Stimulated activated CD8-positive, alpha-beta memory T cell treated with anti-CD3 and anti-CD28 coated beads, Interleukin-12 subunit alpha, Interleukin-12 subunit beta, amount 100 ng/mL, for 4 hours (primary cell): ENCODE measurements at regions not wholly inside any gene's neighbourhood (a gene's known extent, or its start where the extent isn't known, plus 50 kb on each side); places are given as distances from the start of the nearest gene placed in this dataset.

Experiments
- DNase-seq: peaks from one replicate; pipeline ENCODE4 v3.0.0-alpha.2; 2020; ENCODE audit warnings: low read depth

GRCh38 chr17:79521225-79521624 is 89.6 kb downstream of the RBFOX3 start:
- no peak for DNase-seq

- no peak for DNase-seq
Measured at GRCh38 chr17:79520167-79521165, 90.4 kb downstream of the RBFOX3 start.

DNA sequence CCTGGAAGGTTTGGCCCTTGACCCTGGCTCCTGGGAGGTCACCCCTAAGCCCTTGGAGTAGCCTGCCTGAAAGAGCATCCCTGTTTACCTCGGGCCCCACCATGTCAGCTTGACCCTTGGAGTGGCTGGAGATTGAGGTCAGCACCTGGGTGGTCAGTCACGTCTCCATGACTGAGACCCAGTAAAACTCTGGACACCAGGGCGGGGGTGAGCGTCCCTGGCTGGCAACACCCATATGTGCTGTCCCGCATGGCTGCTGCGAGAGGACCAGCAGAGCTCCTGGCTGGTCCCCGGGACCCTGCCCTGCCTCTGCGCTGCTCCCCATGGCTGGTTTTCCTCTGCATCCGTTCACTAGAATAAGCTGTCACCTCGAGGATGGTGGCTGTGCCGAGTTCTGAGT is 91.2 kb downstream of the RBFOX3 start:
- no peak for DNase-seq

- no peak for DNase-seq
Measured at GRCh38 chr17:79518585-79519523, 92.0 kb downstream of the RBFOX3 start.

GRCh38 chr17:79517827-79518584 is 92.8 kb downstream of the RBFOX3 start:
- no peak for DNase-seq

- DNase-seq: no peak
Measured at GRCh38 chr17:79515646-79516571, 94.9 kb downstream of the RBFOX3 start.

- no peak for DNase-seq
Measured at GRCh38 chr17:79515110-79515509, 95.7 kb downstream of the RBFOX3 start.

DNA sequence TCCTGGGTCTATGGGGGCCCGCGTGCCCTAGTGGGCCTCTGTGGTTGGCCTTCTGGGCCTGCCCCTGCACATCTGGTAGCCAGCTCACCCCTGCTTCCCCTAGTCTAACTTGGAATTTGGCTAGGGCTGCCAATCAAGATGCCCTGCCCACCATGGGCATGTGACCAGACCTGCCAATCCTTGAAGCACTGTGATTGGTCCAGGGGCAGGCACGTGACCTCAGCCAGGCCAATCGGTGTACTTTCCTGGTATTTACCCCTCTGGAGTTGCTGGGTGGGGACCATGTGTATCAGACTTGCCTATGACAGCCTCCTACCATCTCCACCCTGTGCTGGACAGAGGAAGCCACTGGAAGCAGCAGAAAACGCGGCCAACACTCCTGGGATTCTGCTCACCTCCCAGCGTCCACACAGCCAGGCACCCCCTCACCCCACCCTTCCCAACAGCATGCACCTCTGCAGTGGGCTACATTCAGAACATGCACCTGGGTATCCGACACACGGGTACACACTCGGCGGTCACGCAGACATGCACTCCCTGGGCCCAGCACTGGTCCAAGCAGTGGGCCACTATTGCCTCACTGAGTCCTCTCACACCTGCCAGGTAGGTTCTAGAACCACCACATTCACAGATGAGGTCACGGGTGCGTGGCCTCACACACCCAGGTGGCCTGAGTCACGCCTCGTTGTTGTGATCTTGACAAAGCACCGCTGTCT is 96.9 kb downstream of the RBFOX3 start:
- no peak for DNase-seq

DNA sequence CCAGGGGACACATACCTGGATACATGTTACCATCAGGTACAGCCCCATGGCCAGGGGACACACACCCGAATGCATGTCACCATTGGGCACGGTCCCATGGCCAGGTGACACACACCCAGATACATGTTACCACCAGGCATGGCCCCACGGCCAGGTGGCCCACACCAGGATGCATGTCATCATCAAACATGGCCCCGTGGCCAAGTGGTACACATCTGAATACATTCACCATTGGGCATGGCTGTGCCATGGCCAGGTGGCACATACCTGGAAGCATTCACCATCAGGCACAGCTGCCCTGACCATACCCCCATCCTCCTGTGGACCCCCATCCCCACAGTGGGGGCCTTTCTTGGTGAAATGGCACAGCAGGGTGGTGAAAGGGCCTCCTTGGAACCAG is 97.6 kb downstream of the RBFOX3 start:
- no peak for DNase-seq

- no peak for DNase-seq
Measured at GRCh38 chr17:79511471-79511870, 99.4 kb downstream of the RBFOX3 start.

- DNase-seq: no peak
Measured at GRCh38 chr17:79510071-79510470, 100.8 kb downstream of the RBFOX3 start.

- DNase-seq: no peak
Measured at GRCh38 chr17:79509490-79509889, 101.4 kb downstream of the RBFOX3 start.

GRCh38 chr17:79509008-79509407 is 101.8 kb downstream of the RBFOX3 start:
- no peak for DNase-seq

DNA sequence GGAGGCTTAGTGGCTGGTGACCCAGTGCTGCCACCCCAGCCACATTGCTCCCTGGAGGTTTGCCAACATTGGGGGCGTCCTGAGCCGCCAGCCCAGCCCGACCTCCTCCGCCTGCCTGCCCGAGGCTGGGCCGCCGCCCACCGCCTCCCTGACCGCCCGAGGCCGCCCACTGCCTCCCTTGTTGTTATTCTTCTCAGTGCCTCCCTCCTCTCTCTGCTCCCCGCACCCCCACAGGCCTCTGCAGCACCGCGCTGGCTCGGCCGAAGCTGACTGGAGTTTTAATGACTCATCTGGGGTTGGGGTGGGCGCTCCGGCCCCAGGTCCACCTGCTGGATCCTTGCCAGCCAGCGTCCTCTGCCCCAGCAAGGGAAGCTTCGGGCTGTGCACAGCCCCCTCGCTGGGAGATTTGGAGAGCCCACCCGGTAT is 102.5 kb downstream of the RBFOX3 start:
- DNase-seq: no peak

GRCh38 chr17:79506955-79507354 is 103.9 kb downstream of the RBFOX3 start:
- DNase-seq: no peak

DNA sequence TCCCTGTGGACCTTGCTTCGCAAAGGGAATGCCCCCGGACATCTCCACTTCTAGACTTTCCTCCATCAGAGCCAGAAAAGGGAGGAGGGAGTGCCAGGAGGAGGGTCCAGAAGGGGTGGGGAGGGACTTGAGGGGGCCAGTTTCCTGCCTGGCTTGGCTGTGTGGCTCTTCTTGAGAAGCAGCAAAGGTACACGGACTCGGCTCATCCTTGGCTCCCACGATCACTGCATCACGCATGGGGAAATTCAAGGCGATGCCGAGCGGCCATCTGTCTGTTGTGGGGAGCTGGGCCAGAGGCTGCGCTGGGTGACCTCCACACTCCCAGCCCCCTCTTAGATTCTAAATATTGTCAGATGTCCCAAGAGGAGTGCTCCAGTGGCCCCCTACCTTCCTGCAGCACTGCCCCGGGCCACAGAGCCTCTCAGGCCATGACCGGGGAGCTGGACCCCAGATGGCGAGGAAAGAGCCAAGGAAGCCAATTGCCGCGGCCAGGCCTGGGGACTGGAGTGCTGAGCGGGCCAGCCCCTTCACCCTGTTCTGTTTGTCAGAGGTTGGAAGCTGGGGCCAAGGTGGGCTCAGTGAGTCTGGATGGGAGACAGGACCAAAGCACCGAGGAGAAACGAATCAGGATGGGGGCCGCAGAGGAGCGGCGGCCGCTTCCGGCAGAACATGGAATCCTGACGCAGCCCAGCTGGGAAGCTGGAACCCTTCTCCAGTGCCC is 104.5 kb downstream of the RBFOX3 start:
- DNase-seq: no peak

DNA sequence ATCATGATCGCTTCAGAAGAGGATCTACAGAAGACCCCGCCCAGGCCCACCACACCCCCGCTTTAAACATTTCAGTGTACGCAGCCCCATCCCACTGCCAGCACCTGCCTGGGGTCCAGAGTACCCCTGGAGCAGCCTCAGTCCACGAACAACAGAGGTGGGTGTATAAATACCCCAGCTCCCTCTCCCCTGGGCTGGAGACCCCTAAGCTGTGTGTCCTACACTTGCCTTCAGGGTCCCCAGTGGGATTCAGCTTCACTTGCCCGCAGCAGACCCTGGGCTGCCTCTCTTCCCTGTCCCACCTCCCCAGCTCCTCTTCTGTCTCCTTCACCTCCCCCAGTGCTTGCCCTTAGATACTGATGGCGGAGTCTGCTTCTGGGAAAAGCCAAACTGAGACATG is 105.7 kb downstream of the RBFOX3 start:
- no peak for DNase-seq

GRCh38 chr17:79504181-79504605 is 106.7 kb downstream of the RBFOX3 start:
- no peak for DNase-seq

DNA sequence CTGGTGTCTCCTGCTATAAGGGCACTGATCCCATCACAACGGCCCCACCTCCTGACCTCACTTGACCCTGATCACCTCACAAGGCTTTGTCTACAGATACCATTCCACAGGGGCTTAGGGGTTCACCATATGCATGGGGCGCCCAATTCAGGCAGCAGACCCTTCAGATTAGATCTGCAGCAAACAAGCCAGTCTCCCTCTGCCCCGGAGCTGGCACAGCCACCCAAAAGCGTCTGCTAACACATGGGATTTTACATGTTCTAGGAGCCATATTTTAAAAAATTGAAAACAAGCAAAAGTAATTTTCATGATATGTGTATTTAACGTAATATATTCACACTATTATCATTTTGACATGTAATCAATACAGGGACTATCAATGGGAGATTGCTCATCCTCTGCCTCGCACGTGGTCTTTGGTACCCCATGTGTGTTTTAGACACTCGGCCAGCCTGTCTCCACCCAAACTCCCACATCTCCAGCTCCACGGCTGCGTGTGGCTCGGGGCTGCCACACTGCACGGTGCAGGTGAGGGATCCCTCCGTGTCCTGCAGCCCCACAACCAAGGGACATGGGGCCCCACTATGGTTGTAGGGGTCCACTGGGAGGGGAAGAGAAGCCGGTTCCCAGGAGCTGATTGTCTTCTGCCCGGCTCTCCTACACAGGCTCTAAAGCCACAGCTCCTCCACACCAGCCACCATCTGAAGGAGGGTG is 107.6 kb downstream of the RBFOX3 start:
- no peak for DNase-seq
